Neural crest cell (in vitro differentiated cells): ENCODE measurements at regions not wholly inside any gene's neighbourhood (a gene's known extent, or its start where the extent isn't known, plus 50 kb on each side); places are given as distances from the start of the nearest gene placed in this dataset.

ENCODE experiments used
- DNase-seq: peaks from one replicate; pipeline ENCODE4 v3.0.0; 2021; ENCODE audit warnings: low read depth, mixed read lengths, low spot score
- H3K27ac Mint-ChIP-seq: one replicate; pipeline ENCODE4 v1.8.0; 2021; ENCODE audit warnings: mild to moderate bottlenecking, mixed read lengths; ENCODE audit not compliant: unreplicated experiment
- H3K27me3 Mint-ChIP-seq: 2 replicates; pipeline ENCODE4 v1.8.0; 2021; ENCODE audit warnings: low read depth, mild to moderate bottlenecking, mixed read lengths
- H3K36me3 Mint-ChIP-seq: 2 replicates; pipeline ENCODE4 v1.8.0; 2021; ENCODE audit warnings: low read depth, mild to moderate bottlenecking, mixed read lengths
- H3K4me1 Mint-ChIP-seq: 2 replicates; pipeline ENCODE4 v1.8.0; 2021; ENCODE audit warnings: mixed read lengths
- H3K4me3 Mint-ChIP-seq: one replicate; pipeline ENCODE4 v1.8.0; 2021; ENCODE audit warnings: mild to moderate bottlenecking, mixed read lengths
- H3K9me3 Mint-ChIP-seq: 2 replicates; pipeline ENCODE4 v1.8.0; 2021; ENCODE audit warnings: mixed read lengths
- TF ChIP-seq, protein P1 (sequence below): fragments of 200-600 bp; sonication (generic); conservative IDR thresholded peaks from 2 replicates; pipeline ENCODE4 v1.5.0; 2021; ENCODE audit warnings: antibody characterized with exemption, mild to moderate bottlenecking

GRCh38 chr18:66813138-66813537 lies 209.2 kb upstream of the CDH19 start:
- DNase-seq, result no peak
- no peak overlapping the region for H3K4me3 Mint-ChIP-seq
- H3K4me1 Mint-ChIP-seq, result peaks cover 4% of the 10 kb centered on the region
- H3K9me3 Mint-ChIP-seq, result no peaks in the 10 kb centered on the region
- TF ChIP-seq, protein P1, sequence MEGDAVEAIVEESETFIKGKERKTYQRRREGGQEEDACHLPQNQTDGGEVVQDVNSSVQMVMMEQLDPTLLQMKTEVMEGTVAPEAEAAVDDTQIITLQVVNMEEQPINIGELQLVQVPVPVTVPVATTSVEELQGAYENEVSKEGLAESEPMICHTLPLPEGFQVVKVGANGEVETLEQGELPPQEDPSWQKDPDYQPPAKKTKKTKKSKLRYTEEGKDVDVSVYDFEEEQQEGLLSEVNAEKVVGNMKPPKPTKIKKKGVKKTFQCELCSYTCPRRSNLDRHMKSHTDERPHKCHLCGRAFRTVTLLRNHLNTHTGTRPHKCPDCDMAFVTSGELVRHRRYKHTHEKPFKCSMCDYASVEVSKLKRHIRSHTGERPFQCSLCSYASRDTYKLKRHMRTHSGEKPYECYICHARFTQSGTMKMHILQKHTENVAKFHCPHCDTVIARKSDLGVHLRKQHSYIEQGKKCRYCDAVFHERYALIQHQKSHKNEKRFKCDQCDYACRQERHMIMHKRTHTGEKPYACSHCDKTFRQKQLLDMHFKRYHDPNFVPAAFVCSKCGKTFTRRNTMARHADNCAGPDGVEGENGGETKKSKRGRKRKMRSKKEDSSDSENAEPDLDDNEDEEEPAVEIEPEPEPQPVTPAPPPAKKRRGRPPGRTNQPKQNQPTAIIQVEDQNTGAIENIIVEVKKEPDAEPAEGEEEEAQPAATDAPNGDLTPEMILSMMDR, result no peak
- H3K27ac Mint-ChIP-seq, result no peak overlapping the region
- H3K27me3 Mint-ChIP-seq, result no peaks in the 10 kb centered on the region
- H3K36me3 Mint-ChIP-seq, result no peaks in the 10 kb centered on the region

DNA sequence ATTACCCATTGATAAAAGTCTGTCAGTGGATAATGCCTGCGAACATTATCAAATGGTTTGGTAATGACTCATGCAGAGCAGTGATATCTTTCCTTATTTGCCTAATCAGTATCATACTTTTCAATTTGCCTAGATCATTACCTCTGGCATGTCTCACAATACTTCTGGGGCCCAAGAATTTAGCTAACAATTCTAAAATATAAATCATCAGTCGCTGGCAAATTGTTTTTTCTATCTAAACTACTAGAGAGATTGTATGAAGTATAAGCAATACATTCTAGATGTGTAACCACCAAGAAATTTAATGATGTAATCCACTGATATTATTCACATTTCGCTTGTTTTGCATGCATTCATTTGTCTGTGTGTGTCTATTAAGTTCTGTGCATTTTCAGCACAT lies 191.2 kb upstream of the CDH19 start:
- Mint-ChIP-seq H3K36me3 (no peaks in the 10 kb centered on the region), H3K9me3 (no peaks in the 10 kb centered on the region), H3K4me1 (no peaks in the 10 kb centered on the region), H3K27me3 (no peaks in the 10 kb centered on the region), H3K4me3 (no peak overlapping the region), H3K27ac (no peak overlapping the region)
- TF ChIP-seq, protein P1, result no peak
- DNase-seq, result no peak

GRCh38 chr18:66792466-66792865 lies 188.6 kb upstream of the CDH19 start:
- Mint-ChIP-seq H3K27me3 (no peaks in the 10 kb centered on the region), H3K27ac (no peak overlapping the region), H3K4me3 (no peak overlapping the region), H3K4me1 (no peaks in the 10 kb centered on the region), H3K9me3 (no peaks in the 10 kb centered on the region), H3K36me3 (no peaks in the 10 kb centered on the region)
- TF ChIP-seq, protein P1, result no peak
- no peak for DNase-seq

GRCh38 chr18:66780609-66781008 lies 176.7 kb upstream of the CDH19 start:
- H3K27ac Mint-ChIP-seq, result no peak overlapping the region
- H3K27me3 Mint-ChIP-seq, result no peaks in the 10 kb centered on the region
- no peak for DNase-seq
- no peaks in the 10 kb centered on the region for H3K4me1 Mint-ChIP-seq
- TF ChIP-seq, protein P1, result no peak
- H3K4me3 Mint-ChIP-seq, result no peak overlapping the region
- no peaks in the 10 kb centered on the region for H3K36me3 Mint-ChIP-seq
- no peaks in the 10 kb centered on the region for H3K9me3 Mint-ChIP-seq

DNA sequence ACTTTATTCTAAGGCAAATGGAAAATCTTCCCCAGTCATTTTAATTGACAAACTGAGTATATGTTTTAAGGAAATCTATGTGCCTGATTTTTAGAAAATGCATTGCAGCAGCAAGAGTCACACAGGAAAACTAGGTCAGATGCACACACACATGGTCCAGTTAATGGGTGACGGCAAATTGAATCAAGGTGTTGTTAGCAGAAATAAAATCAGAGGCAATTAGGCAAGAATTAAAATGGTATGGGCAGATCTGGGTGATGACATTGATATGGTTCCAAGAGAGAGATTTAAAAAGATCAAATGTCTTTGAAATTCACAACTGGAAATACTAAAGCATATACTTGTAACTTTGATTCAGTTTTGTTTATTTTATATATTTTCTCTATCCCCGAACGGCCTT lies 174.2 kb upstream of the CDH19 start:
- Mint-ChIP-seq H3K36me3 (no peaks in the 10 kb centered on the region), H3K27me3 (no peaks in the 10 kb centered on the region), H3K9me3 (no peaks in the 10 kb centered on the region), H3K4me3 (no peak overlapping the region), H3K4me1 (peaks cover 8% of the 10 kb centered on the region), H3K27ac (no peak overlapping the region)
- TF ChIP-seq, protein P1, result no peak
- no peak for DNase-seq

GRCh38 chr18:66769375-66769774 lies 165.5 kb upstream of the CDH19 start:
- H3K4me1 Mint-ChIP-seq, result peaks cover 19% of the 10 kb centered on the region
- H3K27ac Mint-ChIP-seq, result no peak overlapping the region
- no peaks in the 10 kb centered on the region for H3K27me3 Mint-ChIP-seq
- no peaks in the 10 kb centered on the region for H3K36me3 Mint-ChIP-seq
- no peak for DNase-seq
- no peak overlapping the region for H3K4me3 Mint-ChIP-seq
- H3K9me3 Mint-ChIP-seq, result peaks cover 3% of the 10 kb centered on the region
- TF ChIP-seq, protein P1, result no peak
